Testis (tissue), 2 donors: ENCODE measurements at regions not wholly inside any gene's neighbourhood (a gene's known extent, or its start where the extent isn't known, plus 50 kb on each side); places are given as distances from the start of the nearest gene placed in this dataset.

Experiments
- CTCF ChIP-seq, 3 experiments: fragments of 450-650 bp in 2 of 3; fragments of 200-600 bp in 1 of 3; sonication (generic) in 1 of 3; IDR thresholded peaks; one replicate each; pipeline ENCODE4 v1.5.1; 2016 to 2019; ENCODE audit warnings: antibody characterized with exemption in 3 of 3, mild to moderate bottlenecking in 2 of 3, moderate library complexity in 1 of 3
- POLR2A ChIP-seq: fragments of 450-650 bp; IDR thresholded peaks from one replicate; pipeline ENCODE4 v1.6.1; 2017; ENCODE audit warnings: antibody characterized with exemption, mild to moderate bottlenecking, moderate library complexity

GRCh38 chr10:34908481-34908880 lies 93.4 kb upstream of the PARD3 start:
- TF ChIP-seq CTCF (IDR thresholded peaks at IDR 0.05): no peak
- TF ChIP-seq POLR2A: no peak
